Naive thymus-derived CD4-positive, alpha-beta T cell (primary cell): ENCODE measurements at regions not wholly inside any gene's neighbourhood (a gene's known extent, or its start where the extent isn't known, plus 50 kb on each side); places are given as distances from the start of the nearest gene placed in this dataset.
"Not testable (repeated sequence)": the region's sequence is repeated elsewhere in the genome, so short reads cannot be mapped to it uniquely, and the experiment has no call there.

Source experiments
- ATAC-seq: fragments of 150-1000 bp; cut with Tn5 transposase; 2 replicates; pipeline ENCODE4 v1.10.0; 2021; ENCODE audit warnings: mild to moderate bottlenecking, moderate library complexity
- CTCF ChIA-PET: fragments of 350-600 bp; sonication (Branson Sonifier 250); formaldehyde crosslinking; loops from one replicate; lab custom pipeline; 2021; ENCODE audit warnings: antibody characterized with exemption; lab: Charles Lee
- POLR2A ChIA-PET: fragments of 350-600 bp; sonication (Branson Sonifier 250); formaldehyde crosslinking; loops from one replicate; lab custom pipeline; 2021; ENCODE audit warnings: antibody characterized with exemption, inconsistent platforms; lab: Charles Lee
- DNase-seq, 9 donors: peaks; one replicate each; pipeline versions ENCODE4 v3.0.0 to v3.0.0-alpha.2; 2020 to 2022; ENCODE audit warnings: mixed read lengths in 1 of 9
- H3K27ac ChIP-seq: one replicate; pipeline ENCODE4 v1.7.0; 2013; ENCODE audit warnings: mild to moderate bottlenecking, low read depth, low read length, moderate library complexity
- H3K27me3 ChIP-seq, 2 donors: one replicate each; pipeline ENCODE4 v1.7.0; 2013; ENCODE audit warnings: low read length in 2 of 2, mild to moderate bottlenecking in 2 of 2, moderate library complexity in 2 of 2; ENCODE audit not compliant: control insufficient read depth in 2 of 2, insufficient read depth in 2 of 2
- H3K36me3 ChIP-seq, 3 experiments: 1 replicate in 2 of 3; 2 replicates in 1 of 3; pipeline ENCODE4 v1.7.0; 2013; ENCODE audit warnings: low read length in 3 of 3, mild to moderate bottlenecking in 3 of 3, moderate library complexity in 1 of 3; ENCODE audit not compliant: insufficient read depth in 3 of 3, control insufficient read depth in 2 of 3
- H3K4me1 ChIP-seq, 2 donors: one replicate each; pipeline ENCODE4 v1.7.0; 2013; ENCODE audit warnings: low read length in 2 of 2, mild to moderate bottlenecking in 2 of 2, moderate library complexity in 1 of 2; ENCODE audit not compliant: control insufficient read depth in 2 of 2, insufficient read depth in 2 of 2
- H3K4me3 ChIP-seq: 2 replicates; pipeline ENCODE4 v1.7.0; 2013; ENCODE audit warnings: mild to moderate bottlenecking, low read length
- H3K9me3 ChIP-seq, 3 experiments: 1 replicate in 2 of 3; 2 replicates in 1 of 3; pipeline ENCODE4 v1.7.0; 2013; ENCODE audit warnings: low read length in 3 of 3; ENCODE audit not compliant: control insufficient read depth in 2 of 3
- H3K27ac Mint-ChIP-seq, 9 donors: one replicate each; pipeline ENCODE4 v1.8.0; 2020 to 2022; ENCODE audit warnings: mixed read lengths in 9 of 9, mild to moderate bottlenecking in 8 of 9, moderate library complexity in 5 of 9, inconsistent platforms in 2 of 9
- H3K27me3 Mint-ChIP-seq, 5 donors: one replicate each; pipeline ENCODE4 v1.8.0; 2021 to 2022; ENCODE audit warnings: mixed read lengths in 5 of 5, mild to moderate bottlenecking in 1 of 5
- H3K36me3 Mint-ChIP-seq, 5 donors: one replicate each; pipeline ENCODE4 v1.8.0; 2020 to 2022; ENCODE audit warnings: mixed read lengths in 5 of 5, mild to moderate bottlenecking in 3 of 5, inconsistent platforms in 1 of 5
- H3K4me1 Mint-ChIP-seq, 7 donors: one replicate each; pipeline ENCODE4 v1.8.0; 2020 to 2022; ENCODE audit warnings: mixed read lengths in 7 of 7, mild to moderate bottlenecking in 3 of 7, inconsistent platforms in 1 of 7
- H3K4me3 Mint-ChIP-seq, 10 donors: one replicate each; pipeline ENCODE4 v1.8.0; 2020 to 2022; ENCODE audit warnings: mild to moderate bottlenecking in 10 of 10, mixed read lengths in 10 of 10, moderate library complexity in 6 of 10, inconsistent platforms in 2 of 10
- H3K9me3 Mint-ChIP-seq, 11 donors: one replicate each; pipeline ENCODE4 v1.8.0; 2020 to 2022; ENCODE audit warnings: mixed read lengths in 11 of 11, mild to moderate bottlenecking in 4 of 11, inconsistent platforms in 1 of 11, moderate library complexity in 1 of 11
- intact Hi-C, 2 donors: fragments of 100-400 bp; cut with micrococcal nuclease; formaldehyde crosslinking; loops; one replicate each; pipeline ENCODE4 v1.15.1; 2023

- no peaks in the 10 kb centered on the region for H3K36me3 ChIP-seq
- ATAC-seq = no peak
- no peak overlapping the region for H3K27ac ChIP-seq
- peaks cover 0 to 6% (median 0%) of the 10 kb centered on the region in 5 donors for H3K27me3 Mint-ChIP-seq
- no peak overlapping the region for H3K4me3 ChIP-seq
- DNase-seq = no peak
- H3K4me3 Mint-ChIP-seq = no peak overlapping the region
- H3K27ac Mint-ChIP-seq = no peak overlapping the region
- ChIA-PET POLR2A (no interaction called here), CTCF (no interaction called here)
- no peaks in the 10 kb centered on the region for H3K4me1 ChIP-seq
- H3K9me3 Mint-ChIP-seq = peaks cover 0 to 3% (median 0%) of the 10 kb centered on the region in 11 donors
- H3K4me1 Mint-ChIP-seq = no peaks in the 10 kb centered on the region
- no peaks in the 10 kb centered on the region for H3K9me3 ChIP-seq
- H3K36me3 Mint-ChIP-seq = no peaks in the 10 kb centered on the region
- no peaks in the 10 kb centered on the region for H3K27me3 ChIP-seq
- intact Hi-C loops = no loop called here
Measured at GRCh38 chrX:10676235-10676957, 56.0 kb upstream of the MID1 start.

GRCh38 chrX:10677490-10677889 lies 57.1 kb upstream of the MID1 start:
- POLR2A ChIA-PET = no interaction called here
- DNase-seq (no peak), ATAC-seq (no peak)
- no peaks in the 10 kb centered on the region for H3K36me3 Mint-ChIP-seq
- Histone ChIP-seq H3K4me1 (no peaks in the 10 kb centered on the region), H3K27ac (no peak overlapping the region), H3K9me3 (no peaks in the 10 kb centered on the region), H3K27me3 (no peaks in the 10 kb centered on the region), H3K4me3 (no peak overlapping the region), H3K36me3 (no peaks in the 10 kb centered on the region)
- no peak overlapping the region for H3K27ac Mint-ChIP-seq
- H3K27me3 Mint-ChIP-seq = no peaks in the 10 kb centered on the region
- CTCF ChIA-PET = no interaction called here
- no peaks in the 10 kb centered on the region for H3K4me1 Mint-ChIP-seq
- H3K4me3 Mint-ChIP-seq = no peak overlapping the region
- peaks cover 0 to 2% (median 0%) of the 10 kb centered on the region in 11 donors for H3K9me3 Mint-ChIP-seq
- intact Hi-C loops = no loop called here

GRCh38 chrX:10679387-10679786 lies 59.0 kb upstream of the MID1 start:
- no peaks in the 10 kb centered on the region for H3K4me1 Mint-ChIP-seq
- intact Hi-C loops = no loop called here
- Histone ChIP-seq H3K36me3 (no peaks in the 10 kb centered on the region), H3K9me3 (no peaks in the 10 kb centered on the region), H3K27ac (no peak overlapping the region), H3K4me3 (no peak overlapping the region), H3K4me1 (no peaks in the 10 kb centered on the region), H3K27me3 (no peaks in the 10 kb centered on the region)
- no peak overlapping the region for H3K4me3 Mint-ChIP-seq
- H3K36me3 Mint-ChIP-seq = no peaks in the 10 kb centered on the region
- no peaks in the 10 kb centered on the region for H3K27me3 Mint-ChIP-seq
- H3K27ac Mint-ChIP-seq = no peak overlapping the region
- DNase-seq (no peak), ATAC-seq (no peak)
- H3K9me3 Mint-ChIP-seq = peaks cover 0 to 3% (median 0%) of the 10 kb centered on the region in 11 donors
- CTCF ChIA-PET = no interaction called here
- POLR2A ChIA-PET = no interaction called here

GRCh38 chrX:10681167-10681566 lies 60.8 kb upstream of the MID1 start:
- Mint-ChIP-seq H3K4me1 (no peaks in the 10 kb centered on the region), H3K27me3 (no peaks in the 10 kb centered on the region)
- no peaks in the 10 kb centered on the region for H3K27me3 ChIP-seq

GRCh38 chrX:10683631-10684030 lies 63.2 kb upstream of the MID1 start:
- H3K27me3 Mint-ChIP-seq, CTCF ChIA-PET: not testable (repeated sequence)

More at GRCh38 chrX:10681167-10681566, 60.8 kb upstream of the MID1 start:
- DNase-seq (no peak), ATAC-seq (no peak)
- no peaks in the 10 kb centered on the region for H3K9me3 ChIP-seq
- peaks cover 0 to 3% (median 0%) of the 10 kb centered on the region in 11 donors for H3K9me3 Mint-ChIP-seq
- CTCF ChIA-PET = no interaction called here
- H3K4me1 ChIP-seq = no peaks in the 10 kb centered on the region
- intact Hi-C loops = no loop called here
- POLR2A ChIA-PET = no interaction called here
- H3K4me3 Mint-ChIP-seq = no peak overlapping the region
- no peaks in the 10 kb centered on the region for H3K36me3 Mint-ChIP-seq
- H3K4me3 ChIP-seq = no peak overlapping the region
- H3K36me3 ChIP-seq = no peaks in the 10 kb centered on the region
- H3K27ac ChIP-seq = no peak overlapping the region
- H3K27ac Mint-ChIP-seq = no peak overlapping the region

GRCh38 chrX:10685923-10686595 lies 65.7 kb upstream of the MID1 start:
- ATAC-seq = no peak
- CTCF ChIA-PET = no interaction called here
- Mint-ChIP-seq H3K36me3 (no peaks in the 10 kb centered on the region), H3K4me1 (no peaks in the 10 kb centered on the region), H3K27ac (peak overlapping the region in 1 of 9 donors; percentile 22), H3K4me3 (no peak overlapping the region), H3K9me3 (peaks cover 0 to 10% (median 0%) of the 10 kb centered on the region in 11 donors), H3K27me3 (no peaks in the 10 kb centered on the region)
- Histone ChIP-seq H3K27me3 (no peaks in the 10 kb centered on the region), H3K36me3 (no peaks in the 10 kb centered on the region), H3K27ac (no peak overlapping the region), H3K4me3 (no peak overlapping the region), H3K9me3 (no peaks in the 10 kb centered on the region), H3K4me1 (no peaks in the 10 kb centered on the region)
- no peak for DNase-seq
- intact Hi-C loops = no loop called here
- POLR2A ChIA-PET = no interaction called here

More at GRCh38 chrX:10683631-10684030, 63.2 kb upstream of the MID1 start:
- H3K9me3 Mint-ChIP-seq, H3K36me3 ChIP-seq, H3K4me1 ChIP-seq, DNase-seq, H3K4me3 Mint-ChIP-seq, H3K36me3 Mint-ChIP-seq, H3K27ac ChIP-seq, H3K9me3 ChIP-seq, H3K4me3 ChIP-seq, H3K4me1 Mint-ChIP-seq, POLR2A ChIA-PET, intact Hi-C loops, H3K27me3 ChIP-seq, ATAC-seq: not testable (repeated sequence)
- H3K27ac Mint-ChIP-seq = peak overlapping the region in 1 of 9 donors; percentile 50

GRCh38 chrX:10691751-10692150 lies 71.4 kb upstream of the MID1 start:
- H3K27ac Mint-ChIP-seq, H3K27ac ChIP-seq, CTCF ChIA-PET: not testable (repeated sequence)

More at GRCh38 chrX:10691751-10692150, 71.4 kb upstream of the MID1 start:
- intact Hi-C loops, H3K4me1 ChIP-seq, DNase-seq, H3K36me3 Mint-ChIP-seq, ATAC-seq, POLR2A ChIA-PET, H3K9me3 ChIP-seq, H3K4me3 ChIP-seq, H3K36me3 ChIP-seq, H3K4me3 Mint-ChIP-seq, H3K4me1 Mint-ChIP-seq, H3K27me3 Mint-ChIP-seq, H3K27me3 ChIP-seq: not testable (repeated sequence)
- peaks cover 0 to 35% (median 3%) of the 10 kb centered on the region in 11 donors for H3K9me3 Mint-ChIP-seq
